Epithelial cell of proximal tubule (primary cell): ENCODE measurements at regions not wholly inside any gene's neighbourhood (a gene's known extent, or its start where the extent isn't known, plus 50 kb on each side); places are given as distances from the start of the nearest gene placed in this dataset.
"Not testable (repeated sequence)": the region's sequence is repeated elsewhere in the genome, so short reads cannot be mapped to it uniquely, and the experiment has no call there.

Experiments used
- DNase-seq: peaks from one replicate; pipeline ENCODE4 v3.0.0-alpha.2; 2011; ENCODE audit warnings: low read depth
- H3K4me3 ChIP-seq: 2 replicates; pipeline ENCODE4 v1.5.1; 2011; ENCODE audit warnings: low read depth, mild to moderate bottlenecking, low read length
- CTCF ChIP-seq: conservative IDR thresholded peaks from 2 replicates; pipeline ENCODE4 v1.5.1; 2012; ENCODE audit warnings: low read depth, mild to moderate bottlenecking, low read length

GRCh38 chr9:1171546-1171945, 121.4 kb downstream of the DMRT2 start:
- no peak for DNase-seq
- H3K4me3 ChIP-seq, result no peak overlapping the region
- no peak for TF ChIP-seq CTCF

DNA sequence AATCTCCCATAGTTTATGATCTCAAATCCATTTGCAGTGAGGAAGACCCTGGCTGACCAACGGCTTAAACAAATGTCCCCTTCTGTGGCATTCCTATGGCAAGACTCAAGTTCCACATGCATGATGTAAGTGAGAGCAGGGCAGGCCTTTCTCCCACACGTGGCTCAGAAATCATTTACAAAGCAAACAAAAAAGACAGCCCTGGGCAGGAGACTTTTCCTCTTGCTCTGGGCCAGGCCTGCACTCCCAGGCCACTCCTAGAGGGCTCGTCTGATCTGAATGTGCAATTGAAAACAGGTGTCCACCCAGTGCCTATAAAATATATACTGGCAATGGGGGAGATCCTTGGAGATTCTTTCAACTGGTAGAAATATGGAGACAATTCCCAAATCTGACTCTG, 123.1 kb downstream of the DMRT2 start:
- TF ChIP-seq CTCF, result no peak
- no peak overlapping the region for H3K4me3 ChIP-seq
- DNase-seq, result peak; percentile 1

- no peak for TF ChIP-seq CTCF
- DNase-seq, result no peak
- H3K4me3 ChIP-seq, result no peak overlapping the region
Measured at GRCh38 chr9:1173993-1174392, 123.8 kb downstream of the DMRT2 start.

DNA sequence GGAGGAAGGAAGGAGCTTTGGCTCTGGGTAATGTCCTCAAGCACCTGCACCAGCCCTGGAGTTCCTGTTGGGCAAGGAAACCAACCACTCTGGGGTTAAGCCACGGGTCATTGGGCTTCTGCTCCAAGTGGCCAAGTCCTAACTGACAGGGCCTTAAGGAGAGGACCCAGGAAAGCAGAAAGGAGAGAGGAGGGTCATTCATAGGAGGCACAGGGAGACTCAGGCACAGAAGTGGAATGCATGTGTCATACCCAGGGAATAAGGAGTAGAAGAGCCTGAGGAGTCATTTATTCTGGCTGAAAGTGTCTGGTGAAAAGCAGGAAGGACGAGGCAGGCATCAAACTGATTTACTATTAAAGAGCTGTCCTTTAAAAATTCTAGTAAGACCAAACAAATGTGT, 129.2 kb downstream of the DMRT2 start:
- H3K4me3 ChIP-seq, result no peak overlapping the region
- no peak for TF ChIP-seq CTCF
- no peak for DNase-seq

DNA sequence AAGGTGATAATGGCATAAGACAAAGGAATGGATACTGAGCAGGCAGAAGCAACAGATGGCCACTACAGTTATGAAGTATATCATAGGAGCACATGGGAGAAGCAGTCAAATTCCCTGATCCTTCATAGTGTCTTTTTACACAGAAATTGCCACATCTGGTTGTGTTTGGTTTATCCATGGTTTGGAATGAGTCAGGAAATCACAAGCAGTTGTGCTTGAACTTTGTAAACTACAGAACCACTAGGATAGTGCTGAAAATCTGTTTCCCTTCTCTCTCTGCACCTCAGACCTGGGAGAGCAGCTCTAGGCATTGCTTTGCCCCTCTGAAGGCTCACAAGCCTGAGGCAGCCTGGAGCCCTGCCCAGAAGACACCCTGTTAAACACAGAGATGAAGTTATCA, 134.0 kb downstream of the DMRT2 start:
- H3K4me3 ChIP-seq, result no peak overlapping the region
- no peak for DNase-seq
- TF ChIP-seq CTCF, result no peak

DNA sequence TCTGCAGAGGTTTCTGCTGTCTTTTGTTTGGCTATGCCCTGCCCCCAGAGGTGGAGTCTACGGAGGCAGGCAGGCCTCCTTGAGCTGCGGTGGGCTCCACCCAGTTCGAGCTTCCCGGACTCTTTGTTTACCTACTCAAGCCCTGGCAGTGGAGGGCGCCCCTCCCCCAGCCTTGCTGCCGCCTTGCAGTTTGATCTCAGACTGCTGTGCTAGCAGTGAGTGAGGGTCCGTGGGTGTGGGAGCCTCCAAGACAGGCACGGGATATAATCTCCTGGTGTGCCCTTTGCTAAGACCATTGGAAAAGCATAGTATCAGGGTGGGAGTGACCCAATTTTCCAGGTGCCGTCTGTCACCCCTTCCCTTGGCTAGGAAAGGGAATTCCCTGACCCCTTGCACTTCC, 137.0 kb downstream of the DMRT2 start:
- H3K4me3 ChIP-seq, DNase-seq: not testable (repeated sequence)

DNA sequence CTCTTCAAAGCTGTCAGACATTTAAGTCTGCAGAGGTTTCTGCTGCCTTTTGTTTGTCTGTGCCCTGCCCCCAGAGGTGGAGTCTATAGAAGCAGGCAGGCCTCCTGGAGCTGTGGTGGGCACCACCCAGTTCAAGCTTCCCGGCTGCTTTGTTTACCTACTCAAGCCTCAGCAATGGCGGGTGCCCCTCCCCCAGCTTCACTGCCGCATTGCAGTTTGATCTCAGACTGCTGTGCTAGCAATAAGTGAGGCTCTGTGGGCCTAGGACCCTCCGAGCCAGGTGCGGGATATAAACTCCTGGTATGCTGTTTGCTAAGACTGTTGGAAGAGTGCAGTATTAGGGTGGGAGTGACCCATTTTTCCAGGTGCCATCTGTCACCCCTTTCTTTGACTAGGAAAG, 145.5 kb downstream of the DMRT2 start:
- H3K4me3 ChIP-seq, DNase-seq: not testable (repeated sequence)

- H3K4me3 ChIP-seq, result no peak overlapping the region
- no peak for TF ChIP-seq CTCF
- no peak for DNase-seq
Measured at GRCh38 chr9:1198085-1198484, 147.9 kb downstream of the DMRT2 start.
